NCI-H748 (cell line): ENCODE measurements at regions not wholly inside any gene's neighbourhood (a gene's known extent, or its start where the extent isn't known, plus 50 kb on each side); places are given as distances from the start of the nearest gene placed in this dataset.

ENCODE experiments used
- DNase-seq: peaks from one replicate; lab custom pipeline; 2025; ENCODE audit not compliant: unreplicated experiment; lab: John Stamatoyannopoulos, UW

- DNase-seq, result no peak
Measured at GRCh38 chr16:49027420-49027819, 254.2 kb downstream of the CBLN1 start.

GRCh38 chr16:49026566-49027181, 255.0 kb downstream of the CBLN1 start:
- DNase-seq, result no peak

- no peak for DNase-seq
Measured at GRCh38 chr16:49024896-49025295, 256.7 kb downstream of the CBLN1 start.

GRCh38 chr16:49024016-49024415, 257.6 kb downstream of the CBLN1 start:
- no peak for DNase-seq

GRCh38 chr16:49023050-49023449, 258.6 kb downstream of the CBLN1 start:
- peak; percentile 12 for DNase-seq

GRCh38 chr16:49022351-49022963, 259.2 kb downstream of the CBLN1 start:
- DNase-seq, result no peak

GRCh38 chr16:49021136-49021535, 260.5 kb downstream of the CBLN1 start:
- no peak for DNase-seq

- no peak for DNase-seq
Measured at GRCh38 chr16:49020436-49020835, 261.2 kb downstream of the CBLN1 start.

- DNase-seq, result peak; percentile 92
Measured at GRCh38 chr16:49019831-49020230, 261.8 kb downstream of the CBLN1 start.

- DNase-seq, result peak; percentile 77
Measured at GRCh38 chr16:49019081-49019633, 262.5 kb downstream of the CBLN1 start.

- no peak for DNase-seq
Measured at GRCh38 chr16:49018259-49018931, 263.2 kb downstream of the CBLN1 start.

- DNase-seq, result no peak
Measured at GRCh38 chr16:49017501-49017900, 264.1 kb downstream of the CBLN1 start.

- DNase-seq, result no peak
Measured at GRCh38 chr16:49016461-49016860, 265.2 kb downstream of the CBLN1 start.

- no peak for DNase-seq
Measured at GRCh38 chr16:49015225-49015592, 266.4 kb downstream of the CBLN1 start.

GRCh38 chr16:49014277-49015224, 267.1 kb downstream of the CBLN1 start:
- DNase-seq, result no peak

GRCh38 chr16:49013727-49014080, 267.9 kb downstream of the CBLN1 start:
- no peak for DNase-seq

- DNase-seq, result no peak
Measured at GRCh38 chr16:49012961-49013726, 268.5 kb downstream of the CBLN1 start.

GRCh38 chr16:49011901-49012300, 269.7 kb downstream of the CBLN1 start:
- DNase-seq, result no peak

- no peak for DNase-seq
Measured at GRCh38 chr16:49010879-49011278, 270.8 kb downstream of the CBLN1 start.

GRCh38 chr16:49010396-49010795, 271.2 kb downstream of the CBLN1 start:
- DNase-seq, result no peak
